IMR-90 (cell line): ENCODE measurements at regions not wholly inside any gene's neighbourhood (a gene's known extent, or its start where the extent isn't known, plus 50 kb on each side); places are given as distances from the start of the nearest gene placed in this dataset.

Experiments
- ATAC-seq: fragments of 200-7000 bp; cut with Tn5 transposase; 2 replicates; pipeline ENCODE4 v1.9.1; 2020; ENCODE audit warnings: low read depth, mild to moderate bottlenecking, moderate library complexity
- BruUV-seq: library from RNA; stranded (reverse); fragments of 400-500 nt; replicated peaks from 2 replicates; lab custom pipeline; 2021; lab: Mats Ljungman, UMichigan
- CTCF ChIA-PET: fragments of 300-600 bp; formaldehyde crosslinking; extraction: SDS; loops from one replicate; lab custom pipeline; 2021; ENCODE audit warnings: antibody characterized with exemption; lab: Yijun Ruan, JAX
- POLR2A ChIA-PET: fragments of 300-600 bp; sonication (Branson Sonifier 250); formaldehyde crosslinking; loops from one replicate; lab custom pipeline; 2022; ENCODE audit warnings: antibody characterized with exemption; ENCODE audit not compliant: unreplicated experiment; lab: Charles Lee
- DNase-seq: peaks from one replicate; pipeline ENCODE4 v3.0.0; 2013
- H2AFZ ChIP-seq: replicated peaks from 2 replicates; pipeline ENCODE3; 2013; ENCODE audit warnings: low read length, mild to moderate bottlenecking; ENCODE audit not compliant: poor library complexity
- H2AK5ac ChIP-seq: 2 replicates; pipeline ENCODE4 v1.6.1; 2013; ENCODE audit warnings: low read depth, low read length, inconsistent platforms
- H2AK9ac ChIP-seq: replicated peaks from 2 replicates; pipeline ENCODE3; 2013; ENCODE audit warnings: mild to moderate bottlenecking, low read depth, low read length, moderate library complexity; ENCODE audit not compliant: poor library complexity
- H2BK120ac ChIP-seq: 2 replicates; pipeline ENCODE4 v1.6.1; 2013; ENCODE audit warnings: low read depth, low read length, inconsistent platforms
- H2BK15ac ChIP-seq: 3 replicates; pipeline ENCODE4 v1.6.1; 2013; ENCODE audit warnings: low read depth, low read length, inconsistent platforms
- H2BK20ac ChIP-seq: 2 replicates; pipeline ENCODE4 v1.6.1; 2013; ENCODE audit warnings: low read depth, mild to moderate bottlenecking, inconsistent platforms, low read length, moderate library complexity
- H2BK5ac ChIP-seq: 2 replicates; pipeline ENCODE4 v1.6.1; 2013; ENCODE audit warnings: mild to moderate bottlenecking, low read depth, low read length, inconsistent platforms; ENCODE audit not compliant: poor library complexity, severe bottlenecking
- H3K14ac ChIP-seq: replicated peaks from 2 replicates; pipeline ENCODE4 v1.6.1; 2013; ENCODE audit warnings: low read depth, low read length, inconsistent platforms
- H3K18ac ChIP-seq: 2 replicates; pipeline ENCODE4 v1.6.1; 2013; ENCODE audit warnings: low read depth, low read length, control low read depth
- H3K23ac ChIP-seq: 2 replicates; pipeline ENCODE4 v1.6.1; 2013; ENCODE audit warnings: low read depth, low read length, inconsistent platforms
- H3K27ac ChIP-seq: 2 replicates; pipeline ENCODE4 v1.5.1; 2013; ENCODE audit warnings: mild to moderate bottlenecking, control low read depth, low read length; ENCODE audit not compliant: insufficient read depth
- H3K27me3 ChIP-seq: 2 replicates; pipeline ENCODE4 v1.6.1; 2013; ENCODE audit warnings: low read length; ENCODE audit not compliant: control insufficient read depth, insufficient read depth
- H3K36me3 ChIP-seq: 2 replicates; pipeline ENCODE4 v1.6.1; 2013; ENCODE audit warnings: low read length, mixed read lengths; ENCODE audit not compliant: control insufficient read depth, insufficient read depth
- H3K4ac ChIP-seq: 2 replicates; pipeline ENCODE4 v1.6.1; 2013; ENCODE audit warnings: low read depth, low read length, inconsistent platforms
- H3K4me1 ChIP-seq: 2 replicates; pipeline ENCODE4 v1.6.1; 2013; ENCODE audit warnings: low read length, mixed read lengths; ENCODE audit not compliant: control insufficient read depth, insufficient read depth
- H3K4me2 ChIP-seq: 2 replicates; pipeline ENCODE4 v1.6.1; 2013; ENCODE audit warnings: low read depth, mild to moderate bottlenecking, control low read depth, low read length, moderate library complexity
- H3K4me3 ChIP-seq: 2 replicates; pipeline ENCODE4 v1.5.1; 2013; ENCODE audit warnings: low read depth, mild to moderate bottlenecking, control low read depth, low read length, moderate library complexity; ENCODE audit not compliant: insufficient read depth
- H3K56ac ChIP-seq: 2 replicates; pipeline ENCODE4 v1.6.1; 2013; ENCODE audit warnings: low read length, inconsistent platforms; ENCODE audit not compliant: insufficient read depth; ENCODE audit errors: extremely low read depth
- H3K79me1 ChIP-seq, 2 experiments: 2 replicates each; pipeline ENCODE4 v1.6.1; 2013; ENCODE audit warnings: low read length in 2 of 2, inconsistent platforms in 1 of 2, low read depth in 1 of 2
- H3K9ac ChIP-seq: 2 replicates; pipeline ENCODE4 v1.6.1; 2013; ENCODE audit warnings: low read depth, low read length, control low read depth
- H3K9me1 ChIP-seq: 2 replicates; pipeline ENCODE4 v1.6.1; 2013; ENCODE audit warnings: low read length, inconsistent platforms; ENCODE audit not compliant: insufficient read depth
- H3K9me3 ChIP-seq: 2 replicates; pipeline ENCODE4 v1.6.1; 2013; ENCODE audit warnings: low read length; ENCODE audit not compliant: control insufficient read depth, insufficient read depth
- H4K20me1 ChIP-seq: 2 replicates; pipeline ENCODE4 v1.6.1; 2013; ENCODE audit warnings: low read length, inconsistent platforms; ENCODE audit not compliant: insufficient read depth
- H4K5ac ChIP-seq: 2 replicates; pipeline ENCODE4 v1.6.1; 2013; ENCODE audit warnings: mild to moderate bottlenecking, low read depth, low read length, control low read depth
- H4K8ac ChIP-seq, 2 experiments: 2 replicates each; pipeline ENCODE4 v1.6.1; 2013; ENCODE audit warnings: low read depth in 2 of 2, low read length in 2 of 2, control low read depth in 1 of 2, inconsistent platforms in 1 of 2
- H4K91ac ChIP-seq: 2 replicates; pipeline ENCODE4 v1.6.1; 2013; ENCODE audit warnings: low read depth, low read length, inconsistent platforms; ENCODE audit not compliant: insufficient read depth
- BHLHE40 ChIP-seq: fragments of 150-350 bp; IDR thresholded peaks from 2 replicates; pipeline ENCODE4 v1.6.1; 2016; ENCODE audit warnings: mild to moderate bottlenecking, low read depth, low read length
- CEBPB ChIP-seq: IDR thresholded peaks from 2 replicates; pipeline ENCODE4 v1.6.1; 2012; ENCODE audit warnings: low read depth, low read length, improper control_type of control experiment
- CHD1 ChIP-seq: IDR thresholded peaks from 2 replicates; pipeline ENCODE4 v1.6.1; 2012; ENCODE audit warnings: low read depth, low read length, improper control_type of control experiment
- ELK1 ChIP-seq: fragments of 150-350 bp; IDR thresholded peaks from 2 replicates; pipeline ENCODE4 v1.6.1; 2016; ENCODE audit warnings: low read depth, mild to moderate bottlenecking, low read length, moderate library complexity, borderline replicate concordance
- FOS ChIP-seq: fragments of 150-350 bp; IDR thresholded peaks from 2 replicates; pipeline ENCODE4 v1.6.1; 2016; ENCODE audit warnings: low read depth, low read length
- MAFK ChIP-seq: IDR thresholded peaks from 2 replicates; pipeline ENCODE4 v1.6.1; 2012; ENCODE audit warnings: low read depth, low read length, improper control_type of control experiment
- MAZ ChIP-seq: IDR thresholded peaks from 2 replicates; pipeline ENCODE4 v1.6.1; 2012; ENCODE audit warnings: low read depth, mild to moderate bottlenecking, low read length, improper control_type of control experiment, moderate library complexity, borderline replicate concordance
- MXI1 ChIP-seq: IDR thresholded peaks from 2 replicates; pipeline ENCODE4 v1.6.1; 2012; ENCODE audit warnings: low read depth, mild to moderate bottlenecking, low read length, moderate library complexity, borderline replicate concordance
- NFE2L2 ChIP-seq: fragments of 150-350 bp; IDR thresholded peaks from 2 replicates; pipeline ENCODE4 v1.6.1; 2016; ENCODE audit warnings: low read depth, mild to moderate bottlenecking, low read length
- POLR2A ChIP-seq: IDR thresholded peaks from 2 replicates; pipeline ENCODE4 v1.6.1; 2012; ENCODE audit warnings: mild to moderate bottlenecking, low read depth, low read length
- RAD21 ChIP-seq: IDR thresholded peaks from 2 replicates; pipeline ENCODE4 v1.6.1; 2012; ENCODE audit warnings: low read length, improper control_type of control experiment
- RCOR1 ChIP-seq: IDR thresholded peaks from 2 replicates; pipeline ENCODE4 v1.6.1; 2012; ENCODE audit warnings: mild to moderate bottlenecking, low read length, improper control_type of control experiment; ENCODE audit not compliant: insufficient replicate concordance
- RFX5 ChIP-seq: IDR thresholded peaks from 2 replicates; pipeline ENCODE4 v1.8.0; 2012; ENCODE audit warnings: low read depth, mild to moderate bottlenecking, low read length, moderate library complexity
- SMC3 ChIP-seq: fragments of 150-350 bp; IDR thresholded peaks from 2 replicates; pipeline ENCODE4 v1.6.1; 2016; ENCODE audit warnings: low read depth, mild to moderate bottlenecking, antibody characterized with exemption, low read length, moderate library complexity
- WGBS, 2 experiments: methylation state at CpG; one replicate each; pipeline versions ENCODE4 v1.1.5 to v1.1.7; 2013; ENCODE audit warnings: missing lambda C conversion rate in 2 of 2; ENCODE audit not compliant: insufficient read length in 1 of 2; ENCODE audit errors: extremely low coverage in 2 of 2; 5-methylcytosine and 5-hydroxymethylcytosine counted together
- dilution Hi-C: fragments of 300-500 bp; cut with HindIII; formaldehyde crosslinking; loops from one replicate; pipeline ENCODE4 v1.14.3; 2018; ENCODE audit warnings: low sequenced_read_pairs; ENCODE audit not compliant: unreplicated experiment
- in situ Hi-C: fragments of 300-500 bp; cut with MboI; formaldehyde crosslinking; loops from 3 replicates; pipeline ENCODE4 v1.14.3; 2019; ENCODE audit warnings: low sequenced_read_pairs, inconsistent platforms, mixed read lengths
- intact Hi-C: fragments of 100-400 bp; cut with micrococcal nuclease; formaldehyde crosslinking; loops from 2 replicates; pipeline ENCODE4 v1.10.0; 2022
- TF ChIP-seq, protein P1 (sequence below): fragments of 150-350 bp; IDR thresholded peaks from 2 replicates; pipeline ENCODE4 v1.6.1; 2017; ENCODE audit warnings: mild to moderate bottlenecking, antibody characterized with exemption, low read length, low read depth
- TF ChIP-seq, protein P2 (sequence below): conservative IDR thresholded peaks from 2 replicates; pipeline ENCODE4 v1.5.1; 2012; ENCODE audit warnings: mild to moderate bottlenecking, low read depth, low read length, improper control_type of control experiment

DNA sequence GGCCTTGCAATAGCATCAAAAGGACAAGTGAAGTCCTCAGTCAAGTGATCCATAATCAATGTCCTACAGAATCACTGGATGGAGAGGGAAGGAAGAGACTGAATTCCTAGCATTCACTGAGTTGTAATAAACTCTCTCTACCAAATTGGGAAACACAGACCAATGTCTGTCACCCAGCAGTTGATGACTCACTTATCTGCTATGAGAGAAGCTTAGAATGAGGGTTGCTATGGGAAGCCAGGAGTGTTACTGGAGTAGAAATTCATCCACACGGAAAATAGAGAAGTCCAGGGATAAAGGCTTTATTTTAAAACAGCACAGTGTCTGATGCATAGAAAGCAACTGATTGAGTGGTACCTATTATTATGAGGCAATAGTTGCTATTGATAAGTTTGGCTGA, 407.4 kb downstream of the BRINP1 start:
- no TSS peak for BruUV-seq
- Histone ChIP-seq H3K23ac (no peak overlapping the region), H2AK9ac (no peak overlapping the region), H3K9ac (no peak overlapping the region), H3K27me3 (no peaks in the 10 kb centered on the region), H3K56ac (no peak overlapping the region), H2BK120ac (no peak overlapping the region), H2BK5ac (no peak overlapping the region), H3K4me3 (no peak overlapping the region), H3K9me1 (no peaks in the 10 kb centered on the region), H2BK15ac (no peak overlapping the region), H4K8ac (no peak overlapping the region), H3K4me1 (no peaks in the 10 kb centered on the region), H4K20me1 (no peaks in the 10 kb centered on the region), H3K4ac (no peak overlapping the region), H4K5ac (no peak overlapping the region), H3K79me1 (no peaks in the 10 kb centered on the region), H3K4me2 (no peak overlapping the region), H2AK5ac (no peak overlapping the region), H4K91ac (no peak overlapping the region), H3K9me3 (peaks cover 2% of the 10 kb centered on the region; the same call in 1 of the 2 replicates), H3K27ac (no peak overlapping the region), H3K14ac (no peak overlapping the region), H2AFZ (no peak overlapping the region), H2BK20ac (no peak overlapping the region), H3K36me3 (no peaks in the 10 kb centered on the region), H3K18ac (no peak overlapping the region)
- in situ Hi-C loops (no loop called here), intact Hi-C loops (no loop called here), dilution Hi-C loops (no loop called here)
- no CpG with 5 or more reads among the region's 1 CpG for WGBS, 2 experiments
- TF ChIP-seq FOS, result no peak
- no peak for TF ChIP-seq BHLHE40
- no peak for TF ChIP-seq CEBPB
- TF ChIP-seq SMC3, result no peak
- TF ChIP-seq MXI1, result no peak
- TF ChIP-seq ELK1, result no peak
- no peak for TF ChIP-seq CHD1
- TF ChIP-seq, protein P1, sequence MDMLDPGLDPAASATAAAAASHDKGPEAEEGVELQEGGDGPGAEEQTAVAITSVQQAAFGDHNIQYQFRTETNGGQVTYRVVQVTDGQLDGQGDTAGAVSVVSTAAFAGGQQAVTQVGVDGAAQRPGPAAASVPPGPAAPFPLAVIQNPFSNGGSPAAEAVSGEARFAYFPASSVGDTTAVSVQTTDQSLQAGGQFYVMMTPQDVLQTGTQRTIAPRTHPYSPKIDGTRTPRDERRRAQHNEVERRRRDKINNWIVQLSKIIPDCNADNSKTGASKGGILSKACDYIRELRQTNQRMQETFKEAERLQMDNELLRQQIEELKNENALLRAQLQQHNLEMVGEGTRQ, result no peak
- no peak for TF ChIP-seq NFE2L2
- no peak for TF ChIP-seq RAD21
- TF ChIP-seq RCOR1, result no peak
- TF ChIP-seq MAZ, result no peak
- TF ChIP-seq MAFK, result no peak
- TF ChIP-seq, protein P2, sequence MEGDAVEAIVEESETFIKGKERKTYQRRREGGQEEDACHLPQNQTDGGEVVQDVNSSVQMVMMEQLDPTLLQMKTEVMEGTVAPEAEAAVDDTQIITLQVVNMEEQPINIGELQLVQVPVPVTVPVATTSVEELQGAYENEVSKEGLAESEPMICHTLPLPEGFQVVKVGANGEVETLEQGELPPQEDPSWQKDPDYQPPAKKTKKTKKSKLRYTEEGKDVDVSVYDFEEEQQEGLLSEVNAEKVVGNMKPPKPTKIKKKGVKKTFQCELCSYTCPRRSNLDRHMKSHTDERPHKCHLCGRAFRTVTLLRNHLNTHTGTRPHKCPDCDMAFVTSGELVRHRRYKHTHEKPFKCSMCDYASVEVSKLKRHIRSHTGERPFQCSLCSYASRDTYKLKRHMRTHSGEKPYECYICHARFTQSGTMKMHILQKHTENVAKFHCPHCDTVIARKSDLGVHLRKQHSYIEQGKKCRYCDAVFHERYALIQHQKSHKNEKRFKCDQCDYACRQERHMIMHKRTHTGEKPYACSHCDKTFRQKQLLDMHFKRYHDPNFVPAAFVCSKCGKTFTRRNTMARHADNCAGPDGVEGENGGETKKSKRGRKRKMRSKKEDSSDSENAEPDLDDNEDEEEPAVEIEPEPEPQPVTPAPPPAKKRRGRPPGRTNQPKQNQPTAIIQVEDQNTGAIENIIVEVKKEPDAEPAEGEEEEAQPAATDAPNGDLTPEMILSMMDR, result no peak
- TF ChIP-seq RFX5, result no peak
- no peak for TF ChIP-seq POLR2A
- CTCF ChIA-PET, result no interaction called here
- POLR2A ChIA-PET, result no interaction called here
- DNase-seq, result peak; percentile 8
- no peak for ATAC-seq
